ENCODE measurements at regions not wholly inside any gene's neighbourhood (a gene's known extent, or its start where the extent isn't known, plus 50 kb on each side); places are given as distances from the start of the nearest gene placed in this dataset.

GRCh38 chr5:97405941-97406340 lies 222.9 kb upstream of the RIOK2 start:
- CTCF ChIA-PET, result interaction anchor here (0.6 kb wide), 1 partner anchor 196 kb away, joined by 5 read pairs; no protein-coding TSS in a partner anchor

GRCh38 chr5:97406946-97407676 lies 224.1 kb upstream of the RIOK2 start:
- DNase-seq (ENCODE audit: extremely low spot score), result no peak
- POLR2A ChIA-PET, result no interaction called here
- CTCF ChIA-PET, result no interaction called here

More at GRCh38 chr5:97405941-97406340, 222.9 kb upstream of the RIOK2 start:
- no peak for DNase-seq (ENCODE audit: extremely low spot score)
- TF ChIP-seq FOXA1 (IDR thresholded peaks at IDR 0.05) (no peak), SP1 (IDR thresholded peaks at IDR 0.05) (no peak), NFRKB (IDR thresholded peaks at IDR 0.05) (no peak), ARNT (IDR thresholded peaks at IDR 0.05) (no peak), BHLHE40 (IDR thresholded peaks at IDR 0.05; ENCODE audit: borderline replicate concordance) (no peak), HDGF (IDR thresholded peaks at IDR 0.05; ENCODE audit: borderline replicate concordance) (no peak), LEF1 (IDR thresholded peaks at IDR 0.05; ENCODE audit: borderline replicate concordance) (no peak), FOXK2 (IDR thresholded peaks at IDR 0.05) (no peak), ZNF384 (IDR thresholded peaks at IDR 0.05) (no peak), CTBP1 (IDR thresholded peaks at IDR 0.05; ENCODE audit: borderline replicate concordance) (no peak), FOXM1 (IDR thresholded peaks at IDR 0.05; ENCODE audit: borderline replicate concordance) (no peak), TARDBP (IDR thresholded peaks at IDR 0.05) (no peak)
- POLR2A ChIA-PET, result no interaction called here

GRCh38 chr5:97408331-97408730 lies 225.3 kb upstream of the RIOK2 start:
- ChIA-PET POLR2A (no interaction called here), CTCF (no interaction called here)

More at GRCh38 chr5:97406946-97407676, 224.1 kb upstream of the RIOK2 start:
- TF ChIP-seq SUZ12 (IDR thresholded peaks at IDR 0.05), result no peak
- no peak for TF ChIP-seq ZNF384 (IDR thresholded peaks at IDR 0.05)
- no peak for TF ChIP-seq BHLHE40 (IDR thresholded peaks at IDR 0.05; ENCODE audit: borderline replicate concordance)
- no peak for TF ChIP-seq ELF4 (IDR thresholded peaks at IDR 0.05)
- TF ChIP-seq FOXK2 (IDR thresholded peaks at IDR 0.05), result no peak
- TF ChIP-seq FOXM1 (IDR thresholded peaks at IDR 0.05; ENCODE audit: borderline replicate concordance), result no peak
- no peak for TF ChIP-seq HDGF (IDR thresholded peaks at IDR 0.05; ENCODE audit: borderline replicate concordance)
- no peak for TF ChIP-seq NFRKB (IDR thresholded peaks at IDR 0.05)
- no peak for TF ChIP-seq CTBP1 (IDR thresholded peaks at IDR 0.05; ENCODE audit: borderline replicate concordance)
- no peak for TF ChIP-seq TARDBP (IDR thresholded peaks at IDR 0.05)
- no peak for TF ChIP-seq SP1 (IDR thresholded peaks at IDR 0.05)
- no peak for TF ChIP-seq ARNT (IDR thresholded peaks at IDR 0.05)
- no peak for TF ChIP-seq L3MBTL2 (conservative IDR thresholded peaks at IDR 0.05)
- no peak for TF ChIP-seq PKNOX1 (IDR thresholded peaks at IDR 0.05)
- TF ChIP-seq FOXA1 (IDR thresholded peaks at IDR 0.05), result no peak
- no peak for TF ChIP-seq LEF1 (IDR thresholded peaks at IDR 0.05; ENCODE audit: borderline replicate concordance)

GRCh38 chr5:97412959-97413358 lies 229.9 kb upstream of the RIOK2 start:
- ChIA-PET POLR2A (no interaction called here), CTCF (no interaction called here)
- TF ChIP-seq BHLHE40 (IDR thresholded peaks at IDR 0.05; ENCODE audit: borderline replicate concordance) (no peak), SUZ12 (IDR thresholded peaks at IDR 0.05) (no peak), SP1 (IDR thresholded peaks at IDR 0.05) (no peak), FOXA1 (IDR thresholded peaks at IDR 0.05) (no peak), PKNOX1 (IDR thresholded peaks at IDR 0.05) (no peak), NFRKB (IDR thresholded peaks at IDR 0.05) (no peak), HDGF (IDR thresholded peaks at IDR 0.05; ENCODE audit: borderline replicate concordance) (no peak), LEF1 (IDR thresholded peaks at IDR 0.05; ENCODE audit: borderline replicate concordance) (no peak), L3MBTL2 (conservative IDR thresholded peaks at IDR 0.05) (no peak), ARNT (IDR thresholded peaks at IDR 0.05) (no peak), FOXK2 (IDR thresholded peaks at IDR 0.05) (no peak)
- no peak for DNase-seq (ENCODE audit: extremely low spot score)

More at GRCh38 chr5:97408331-97408730, 225.3 kb upstream of the RIOK2 start:
- DNase-seq (ENCODE audit: extremely low spot score), result no peak
- TF ChIP-seq TARDBP (IDR thresholded peaks at IDR 0.05) (no peak), PKNOX1 (IDR thresholded peaks at IDR 0.05) (no peak)

GRCh38 chr5:97417986-97418385 lies 234.9 kb upstream of the RIOK2 start:
- TF ChIP-seq FOXK2 (IDR thresholded peaks at IDR 0.05), result no peak
- no peak for TF ChIP-seq SUZ12 (IDR thresholded peaks at IDR 0.05)
- no peak for TF ChIP-seq ARNT (IDR thresholded peaks at IDR 0.05)
- no peak for TF ChIP-seq ZNF384 (IDR thresholded peaks at IDR 0.05)
- no peak for TF ChIP-seq L3MBTL2 (conservative IDR thresholded peaks at IDR 0.05)
- no peak for TF ChIP-seq FOXA1 (IDR thresholded peaks at IDR 0.05)
- no peak for TF ChIP-seq HDGF (IDR thresholded peaks at IDR 0.05; ENCODE audit: borderline replicate concordance)
- no peak for TF ChIP-seq LEF1 (IDR thresholded peaks at IDR 0.05; ENCODE audit: borderline replicate concordance)
- TF ChIP-seq SP1 (IDR thresholded peaks at IDR 0.05), result no peak
- no peak for TF ChIP-seq FOXM1 (IDR thresholded peaks at IDR 0.05; ENCODE audit: borderline replicate concordance)
- TF ChIP-seq CTBP1 (IDR thresholded peaks at IDR 0.05; ENCODE audit: borderline replicate concordance), result no peak
- TF ChIP-seq TARDBP (IDR thresholded peaks at IDR 0.05), result no peak
- no peak for TF ChIP-seq ELF4 (IDR thresholded peaks at IDR 0.05)
- no peak for TF ChIP-seq NFRKB (IDR thresholded peaks at IDR 0.05)
- no peak for TF ChIP-seq PKNOX1 (IDR thresholded peaks at IDR 0.05)
- TF ChIP-seq BHLHE40 (IDR thresholded peaks at IDR 0.05; ENCODE audit: borderline replicate concordance), result no peak
- DNase-seq (ENCODE audit: extremely low spot score), result no peak
- CTCF ChIA-PET, result no interaction called here
- POLR2A ChIA-PET, result no interaction called here
